IPS-15b (cell line): ENCODE measurements at regions not wholly inside any gene's neighbourhood (a gene's known extent, or its start where the extent isn't known, plus 50 kb on each side); places are given as distances from the start of the nearest gene placed in this dataset.

Experiments
- H3K27me3 ChIP-seq: one replicate; pipeline ENCODE4 v1.6.1; 2013; ENCODE audit warnings: low read length; ENCODE audit not compliant: control insufficient read depth, insufficient read depth
- H3K36me3 ChIP-seq: one replicate; pipeline ENCODE4 v1.6.1; 2013; ENCODE audit warnings: low read length; ENCODE audit not compliant: control insufficient read depth, insufficient read depth
- H3K4me1 ChIP-seq: one replicate; pipeline ENCODE4 v1.6.1; 2013; ENCODE audit warnings: mild to moderate bottlenecking, low read length; ENCODE audit not compliant: control insufficient read depth, insufficient read depth
- H3K4me3 ChIP-seq: one replicate; pipeline ENCODE4 v1.5.1; 2013; ENCODE audit warnings: low read depth, low read length
- H3K9ac ChIP-seq: one replicate; pipeline ENCODE4 v1.6.1; 2013; ENCODE audit warnings: low read depth, mild to moderate bottlenecking, low read length
- H3K9me3 ChIP-seq: one replicate; pipeline ENCODE4 v1.6.1; 2013; ENCODE audit warnings: mild to moderate bottlenecking, low read length; ENCODE audit not compliant: control insufficient read depth, insufficient read depth

GRCh38 chr6:113511100-113511499 lies 346.0 kb upstream of the MARCKS start:
- no peak overlapping the region for H3K9ac ChIP-seq
- H3K4me1 ChIP-seq: no peaks in the 10 kb centered on the region
- H3K36me3 ChIP-seq: no peaks in the 10 kb centered on the region
- H3K9me3 ChIP-seq: no peaks in the 10 kb centered on the region
- no peak overlapping the region for H3K4me3 ChIP-seq
- no peaks in the 10 kb centered on the region for H3K27me3 ChIP-seq

GRCh38 chr6:113512576-113512975 lies 344.6 kb upstream of the MARCKS start:
- H3K4me3 ChIP-seq: no peak overlapping the region
- H3K9me3 ChIP-seq: no peaks in the 10 kb centered on the region
- no peaks in the 10 kb centered on the region for H3K4me1 ChIP-seq

GRCh38 chr6:113513086-113513485 lies 344.1 kb upstream of the MARCKS start:
- no peak overlapping the region for H3K4me3 ChIP-seq
- H3K36me3 ChIP-seq: no peaks in the 10 kb centered on the region
- H3K9ac ChIP-seq: no peak overlapping the region
- H3K9me3 ChIP-seq: no peaks in the 10 kb centered on the region
- H3K27me3 ChIP-seq: no peaks in the 10 kb centered on the region
- H3K4me1 ChIP-seq: no peaks in the 10 kb centered on the region

More at GRCh38 chr6:113512576-113512975, 344.6 kb upstream of the MARCKS start:
- no peaks in the 10 kb centered on the region for H3K36me3 ChIP-seq
- H3K27me3 ChIP-seq: no peaks in the 10 kb centered on the region
- no peak overlapping the region for H3K9ac ChIP-seq

- Histone ChIP-seq H3K4me3 (no peak overlapping the region), H3K9ac (no peak overlapping the region), H3K4me1 (no peaks in the 10 kb centered on the region), H3K36me3 (no peaks in the 10 kb centered on the region), H3K9me3 (no peaks in the 10 kb centered on the region), H3K27me3 (no peaks in the 10 kb centered on the region)
Measured at GRCh38 chr6:113522376-113522775, 334.8 kb upstream of the MARCKS start.

GRCh38 chr6:113524826-113525225 lies 332.3 kb upstream of the MARCKS start:
- H3K9ac ChIP-seq: no peak overlapping the region
- no peaks in the 10 kb centered on the region for H3K9me3 ChIP-seq

GRCh38 chr6:113526553-113526952 lies 330.6 kb upstream of the MARCKS start:
- no peaks in the 10 kb centered on the region for H3K27me3 ChIP-seq
- H3K36me3 ChIP-seq: no peaks in the 10 kb centered on the region
- no peaks in the 10 kb centered on the region for H3K9me3 ChIP-seq
- H3K4me3 ChIP-seq: no peak overlapping the region
- H3K9ac ChIP-seq: no peak overlapping the region
- no peaks in the 10 kb centered on the region for H3K4me1 ChIP-seq

More at GRCh38 chr6:113524826-113525225, 332.3 kb upstream of the MARCKS start:
- no peaks in the 10 kb centered on the region for H3K36me3 ChIP-seq
- H3K27me3 ChIP-seq: no peaks in the 10 kb centered on the region
- H3K4me3 ChIP-seq: no peak overlapping the region
- H3K4me1 ChIP-seq: no peaks in the 10 kb centered on the region

GRCh38 chr6:113526995-113527394 lies 330.1 kb upstream of the MARCKS start:
- Histone ChIP-seq H3K27me3 (no peaks in the 10 kb centered on the region), H3K9ac (no peak overlapping the region), H3K4me3 (no peak overlapping the region), H3K9me3 (no peaks in the 10 kb centered on the region), H3K36me3 (no peaks in the 10 kb centered on the region), H3K4me1 (no peaks in the 10 kb centered on the region)

GRCh38 chr6:113528111-113528510 lies 329.0 kb upstream of the MARCKS start:
- no peaks in the 10 kb centered on the region for H3K27me3 ChIP-seq
- no peak overlapping the region for H3K4me3 ChIP-seq
- no peaks in the 10 kb centered on the region for H3K4me1 ChIP-seq
- H3K36me3 ChIP-seq: no peaks in the 10 kb centered on the region
- no peaks in the 10 kb centered on the region for H3K9me3 ChIP-seq
- H3K9ac ChIP-seq: no peak overlapping the region

- H3K9ac ChIP-seq: no peak overlapping the region
- H3K36me3 ChIP-seq: no peaks in the 10 kb centered on the region
- no peaks in the 10 kb centered on the region for H3K9me3 ChIP-seq
- no peaks in the 10 kb centered on the region for H3K27me3 ChIP-seq
- no peak overlapping the region for H3K4me3 ChIP-seq
- no peaks in the 10 kb centered on the region for H3K4me1 ChIP-seq
Measured at GRCh38 chr6:113529196-113529595, 327.9 kb upstream of the MARCKS start.

- H3K4me3 ChIP-seq: no peak overlapping the region
- H3K4me1 ChIP-seq: no peaks in the 10 kb centered on the region
- no peaks in the 10 kb centered on the region for H3K36me3 ChIP-seq
- no peaks in the 10 kb centered on the region for H3K27me3 ChIP-seq
- no peaks in the 10 kb centered on the region for H3K9me3 ChIP-seq
- H3K9ac ChIP-seq: no peak overlapping the region
Measured at GRCh38 chr6:113529879-113530278, 327.3 kb upstream of the MARCKS start.

GRCh38 chr6:113530769-113531168 lies 326.4 kb upstream of the MARCKS start:
- Histone ChIP-seq H3K4me1 (no peaks in the 10 kb centered on the region), H3K9ac (peak overlapping the region; percentile 47), H3K4me3 (no peak overlapping the region), H3K36me3 (no peaks in the 10 kb centered on the region), H3K9me3 (no peaks in the 10 kb centered on the region), H3K27me3 (no peaks in the 10 kb centered on the region)

GRCh38 chr6:113539202-113539601 lies 317.9 kb upstream of the MARCKS start:
- H3K4me3 ChIP-seq: no peak overlapping the region
- H3K9ac ChIP-seq: no peak overlapping the region
- no peaks in the 10 kb centered on the region for H3K4me1 ChIP-seq
- H3K27me3 ChIP-seq: no peaks in the 10 kb centered on the region
- H3K36me3 ChIP-seq: no peaks in the 10 kb centered on the region
- H3K9me3 ChIP-seq: no peaks in the 10 kb centered on the region

- H3K9ac ChIP-seq: no peak overlapping the region
- no peaks in the 10 kb centered on the region for H3K4me1 ChIP-seq
- H3K4me3 ChIP-seq: no peak overlapping the region
- H3K27me3 ChIP-seq: no peaks in the 10 kb centered on the region
- no peaks in the 10 kb centered on the region for H3K36me3 ChIP-seq
- no peaks in the 10 kb centered on the region for H3K9me3 ChIP-seq
Measured at GRCh38 chr6:113539623-113540022, 317.5 kb upstream of the MARCKS start.
